CD4-positive, alpha-beta T cell (primary cell): ENCODE measurements at regions not wholly inside any gene's neighbourhood (a gene's known extent, or its start where the extent isn't known, plus 50 kb on each side); places are given as distances from the start of the nearest gene placed in this dataset.

Source experiments
- ATAC-seq: fragments of 200-7000 bp; cut with Tn5 transposase; one replicate; pipeline ENCODE4 v1.10.0; 2022; ENCODE audit warnings: mild to moderate bottlenecking; ENCODE audit not compliant: poor library complexity
- CTCF ChIA-PET: fragments of 350-600 bp; sonication (Branson Sonifier 250); formaldehyde crosslinking; loops from one replicate; lab custom pipeline; 2021; ENCODE audit warnings: antibody characterized with exemption, inconsistent platforms; lab: Charles Lee
- POLR2A ChIA-PET: fragments of 350-600 bp; sonication (Branson Sonifier 250); formaldehyde crosslinking; loops from one replicate; lab custom pipeline; 2021; ENCODE audit warnings: antibody characterized with exemption, inconsistent platforms; lab: Charles Lee
- DNase-seq, 14 experiments: peaks; one replicate each; pipeline ENCODE4 v3.0.0-alpha.2; 2013 to 2020; ENCODE audit warnings: mixed read lengths in 2 of 14
- H3K27ac ChIP-seq, 2 donors: one replicate each; pipeline versions ENCODE4 v1.5.1 to v1.7.0; 2013; ENCODE audit warnings: low read length in 2 of 2, low read depth in 1 of 2, mild to moderate bottlenecking in 1 of 2
- H3K27me3 ChIP-seq, 2 experiments: 1 replicate in 1 of 2; 2 replicates in 1 of 2; pipeline versions ENCODE4 v1.6.1 to v1.7.0; 2013; ENCODE audit warnings: low read length in 2 of 2, control low read depth in 1 of 2, mild to moderate bottlenecking in 1 of 2, moderate library complexity in 1 of 2; ENCODE audit not compliant: insufficient read depth in 2 of 2, control insufficient read depth in 1 of 2
- H3K36me3 ChIP-seq: one replicate; pipeline ENCODE4 v1.6.1; 2013; ENCODE audit warnings: low read length, control low read depth; ENCODE audit not compliant: insufficient read depth
- H3K4me1 ChIP-seq: one replicate; pipeline ENCODE4 v1.6.1; 2013; ENCODE audit warnings: low read length, control low read depth; ENCODE audit not compliant: insufficient read depth
- H3K4me3 ChIP-seq: one replicate; pipeline ENCODE4 v1.5.1; 2013; ENCODE audit warnings: mild to moderate bottlenecking, low read length, moderate library complexity
- H3K9me3 ChIP-seq, 2 experiments: 1 replicate in 1 of 2; 2 replicates in 1 of 2; pipeline versions ENCODE4 v1.6.1 to v1.7.0; 2013; ENCODE audit warnings: low read length in 2 of 2, mild to moderate bottlenecking in 2 of 2, control low read depth in 1 of 2, moderate library complexity in 1 of 2; ENCODE audit not compliant: control insufficient read depth in 1 of 2, insufficient read depth in 1 of 2
- H3K27ac Mint-ChIP-seq: one replicate; pipeline ENCODE4 v1.8.0; 2020; ENCODE audit warnings: mixed read lengths
- H3K27me3 Mint-ChIP-seq: one replicate; pipeline ENCODE4 v1.8.0; 2021; ENCODE audit warnings: mixed read lengths
- H3K36me3 Mint-ChIP-seq: one replicate; pipeline ENCODE4 v1.8.0; 2021; ENCODE audit warnings: low read depth, mixed read lengths
- H3K4me1 Mint-ChIP-seq: one replicate; pipeline ENCODE4 v1.8.0; 2021; ENCODE audit warnings: low read depth, mixed read lengths
- H3K4me3 Mint-ChIP-seq: one replicate; pipeline ENCODE4 v1.8.0; 2020; ENCODE audit warnings: mild to moderate bottlenecking, mixed read lengths
- H3K9me3 Mint-ChIP-seq: one replicate; pipeline ENCODE4 v1.8.0; 2020; ENCODE audit warnings: mixed read lengths
- CTCF ChIP-seq: fragments of 200-600 bp; IDR thresholded peaks from one replicate; pipeline ENCODE4 v1.8.0; 2022; ENCODE audit warnings: antibody characterized with exemption, mild to moderate bottlenecking
- intact Hi-C, 2 experiments: fragments of 100-400 bp; cut with DNase I in 1 of 2; cut with micrococcal nuclease in 1 of 2; formaldehyde crosslinking; loops; one replicate each; pipeline versions ENCODE4 v1.15.1 to v1.9.0; 2023 to 2025; cut with DNase I, micrococcal nuclease

- TF ChIP-seq CTCF = no peak
- H3K9me3 ChIP-seq = peaks cover 0 to 10% of the 10 kb centered on the region in 2 experiments
- no peaks in the 10 kb centered on the region for H3K27me3 Mint-ChIP-seq
- H3K27ac Mint-ChIP-seq = no peak overlapping the region
- H3K36me3 Mint-ChIP-seq = no peaks in the 10 kb centered on the region
- H3K4me3 Mint-ChIP-seq = no peak overlapping the region
- H3K36me3 ChIP-seq = no peaks in the 10 kb centered on the region
- DNase-seq (no peak), ATAC-seq (no peak)
- H3K27ac ChIP-seq = no peak overlapping the region
- no peaks in the 10 kb centered on the region for H3K4me1 Mint-ChIP-seq
- POLR2A ChIA-PET = no interaction called here
- intact Hi-C loops = no loop called here
- H3K27me3 ChIP-seq = no peaks in the 10 kb centered on the region
- no peak overlapping the region for H3K4me3 ChIP-seq
- H3K4me1 ChIP-seq = no peaks in the 10 kb centered on the region
- CTCF ChIA-PET = no interaction called here
- H3K9me3 Mint-ChIP-seq = peaks cover 10% of the 10 kb centered on the region
These were observed 293.5 kb upstream of the LRFN5 start for GRCh38 chr14:41313196-41313595.

GRCh38 chr14:41303506-41303905, 303.2 kb upstream of the LRFN5 start:
- Mint-ChIP-seq H3K4me3 (no peak overlapping the region), H3K27ac (no peak overlapping the region), H3K36me3 (no peaks in the 10 kb centered on the region), H3K27me3 (no peaks in the 10 kb centered on the region), H3K4me1 (no peaks in the 10 kb centered on the region), H3K9me3 (peaks cover 3% of the 10 kb centered on the region)
- ATAC-seq (no peak), DNase-seq (no peak)
- Histone ChIP-seq H3K27me3 (no peaks in the 10 kb centered on the region), H3K36me3 (no peaks in the 10 kb centered on the region), H3K27ac (no peak overlapping the region), H3K9me3 (no peaks in the 10 kb centered on the region), H3K4me3 (no peak overlapping the region), H3K4me1 (no peaks in the 10 kb centered on the region)
- no peak for TF ChIP-seq CTCF
- ChIA-PET CTCF (no interaction called here), POLR2A (no interaction called here)
- intact Hi-C loops = no loop called here

DNA sequence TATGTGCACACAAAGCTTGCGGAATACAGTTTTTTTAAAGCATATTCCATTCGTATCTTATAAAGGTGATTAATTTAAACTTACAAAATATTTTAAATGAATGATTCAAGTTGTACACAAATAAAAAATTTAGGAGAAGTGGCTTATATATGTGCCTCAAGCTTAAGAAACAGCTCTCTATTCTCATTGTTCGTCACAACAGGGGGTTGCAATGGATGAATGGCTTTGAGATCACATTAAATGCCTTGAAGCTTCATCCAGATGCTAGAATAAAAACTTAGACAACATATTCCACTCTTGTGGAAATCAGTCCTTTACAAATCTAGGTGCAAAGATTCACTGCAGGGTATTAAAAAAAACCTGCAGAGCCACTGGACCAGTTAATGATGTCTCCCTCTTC, 303.9 kb upstream of the LRFN5 start:
- CTCF ChIA-PET = no interaction called here
- H3K36me3 Mint-ChIP-seq = no peaks in the 10 kb centered on the region

More for the DNA sequence above, 303.9 kb upstream of the LRFN5 start:
- Histone ChIP-seq H3K4me1 (no peaks in the 10 kb centered on the region), H3K27me3 (no peaks in the 10 kb centered on the region), H3K9me3 (no peaks in the 10 kb centered on the region), H3K27ac (no peak overlapping the region), H3K4me3 (no peak overlapping the region), H3K36me3 (no peaks in the 10 kb centered on the region)
- TF ChIP-seq CTCF = no peak
- DNase-seq = no peak
- POLR2A ChIA-PET = no interaction called here
- intact Hi-C loops = no loop called here
- Mint-ChIP-seq H3K27me3 (no peaks in the 10 kb centered on the region), H3K9me3 (peaks cover 3% of the 10 kb centered on the region), H3K27ac (no peak overlapping the region), H3K4me3 (no peak overlapping the region), H3K4me1 (no peaks in the 10 kb centered on the region)
- no peak for ATAC-seq
